GM19372 (cell line): ENCODE measurements at regions not wholly inside any gene's neighbourhood (a gene's known extent, or its start where the extent isn't known, plus 50 kb on each side); places are given as distances from the start of the nearest gene placed in this dataset.
"Not testable (repeated sequence)": the region's sequence is repeated elsewhere in the genome, so short reads cannot be mapped to it uniquely, and the experiment has no call there.

Source experiments
- ATAC-seq: cut with Tn5 transposase; IDR thresholded peaks from one replicate; pipeline ENCODE4 v1.9.1; 2021; ENCODE audit warnings: mild to moderate bottlenecking, low read depth, moderate library complexity; ENCODE audit not compliant: unreplicated experiment

GRCh38 chr12:65672441-65672840, 151.8 kb upstream of the HMGA2 start:
- no peak for ATAC-seq

GRCh38 chr12:65673156-65673690, 151.1 kb upstream of the HMGA2 start:
- no peak for ATAC-seq

- no peak for ATAC-seq
Observed at GRCh38 chr12:65673732-65674131, 150.6 kb upstream of the HMGA2 start.

GRCh38 chr12:65675141-65675621, 149.1 kb upstream of the HMGA2 start:
- no peak for ATAC-seq

GRCh38 chr12:65678172-65678571, 146.1 kb upstream of the HMGA2 start:
- ATAC-seq = not testable (repeated sequence)

GRCh38 chr12:65681226-65681625, 143.1 kb upstream of the HMGA2 start:
- no peak for ATAC-seq

GRCh38 chr12:65682112-65682511, 142.2 kb upstream of the HMGA2 start:
- no peak for ATAC-seq

- ATAC-seq = no peak
Observed at GRCh38 chr12:65684906-65685305, 139.4 kb upstream of the HMGA2 start.

- no peak for ATAC-seq
Observed at GRCh38 chr12:65685514-65685913, 138.8 kb upstream of the HMGA2 start.

- ATAC-seq = no peak
Observed at GRCh38 chr12:65689508-65689907, 134.8 kb upstream of the HMGA2 start.

GRCh38 chr12:65690477-65690876, 133.8 kb upstream of the HMGA2 start:
- no peak for ATAC-seq

GRCh38 chr12:65694130-65694529, 130.2 kb upstream of the HMGA2 start:
- no peak for ATAC-seq

- no peak for ATAC-seq
Observed at GRCh38 chr12:65695113-65695865, 129.0 kb upstream of the HMGA2 start.

GRCh38 chr12:65696227-65696626, 128.1 kb upstream of the HMGA2 start:
- ATAC-seq = no peak

GRCh38 chr12:65699251-65699650, 125.0 kb upstream of the HMGA2 start:
- no peak for ATAC-seq

- ATAC-seq = no peak
Observed at GRCh38 chr12:65703176-65703575, 121.1 kb upstream of the HMGA2 start.

GRCh38 chr12:65705380-65705876, 118.9 kb upstream of the HMGA2 start:
- ATAC-seq = no peak

GRCh38 chr12:65707051-65707450, 117.2 kb upstream of the HMGA2 start:
- ATAC-seq = no peak

GRCh38 chr12:65712260-65713004, 111.9 kb upstream of the HMGA2 start:
- no peak for ATAC-seq

GRCh38 chr12:65715961-65716360, 108.3 kb upstream of the HMGA2 start:
- ATAC-seq = no peak
